GM12892 (cell line): ENCODE measurements at regions not wholly inside any gene's neighbourhood (a gene's known extent, or its start where the extent isn't known, plus 50 kb on each side); places are given as distances from the start of the nearest gene placed in this dataset.

Experiments
- POLR2A ChIP-seq: IDR thresholded peaks from 2 replicates; pipeline ENCODE4 v1.6.1; 2011; ENCODE audit warnings: low read depth, low read length, control low read depth
- POLR2AphosphoS5 ChIP-seq: IDR thresholded peaks from 2 replicates; pipeline ENCODE4 v1.6.1; 2011; ENCODE audit warnings: low read depth, low read length, control low read depth
- TAF1 ChIP-seq: IDR thresholded peaks from 2 replicates; pipeline ENCODE4 v1.6.1; 2011; ENCODE audit warnings: low read depth, mild to moderate bottlenecking, control low read depth, low read length, borderline replicate concordance

DNA sequence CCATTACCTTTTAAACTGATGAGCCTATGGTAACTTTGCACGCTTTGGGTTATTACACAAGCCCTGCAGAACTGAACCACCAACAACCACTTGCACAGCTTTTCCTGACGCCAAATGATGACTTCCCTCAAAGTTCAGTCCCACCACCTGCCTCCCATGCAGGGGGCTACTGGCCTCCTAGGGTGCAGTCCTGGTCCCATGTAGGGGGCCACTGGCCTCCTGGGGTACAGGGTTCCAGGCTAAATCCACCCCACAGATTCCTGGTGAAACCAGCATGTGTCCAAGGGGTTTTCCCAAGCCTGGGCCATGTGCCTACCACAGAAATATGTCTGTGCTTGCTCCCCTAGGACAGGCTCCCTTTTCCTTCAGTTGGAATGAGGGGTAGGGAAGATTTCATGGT, 73.4 kb upstream of the ZNF678 start:
- no peak for TF ChIP-seq TAF1
- TF ChIP-seq POLR2AphosphoS5: no peak
- TF ChIP-seq POLR2A: no peak
